CD4-positive, alpha-beta T cell (primary cell): ENCODE measurements at regions not wholly inside any gene's neighbourhood (a gene's known extent, or its start where the extent isn't known, plus 50 kb on each side); places are given as distances from the start of the nearest gene placed in this dataset.
"Not testable (repeated sequence)": the region's sequence is repeated elsewhere in the genome, so short reads cannot be mapped to it uniquely, and the experiment has no call there.

Experiments used
- ATAC-seq: fragments of 200-7000 bp; cut with Tn5 transposase; one replicate; pipeline ENCODE4 v1.10.0; 2022; ENCODE audit warnings: mild to moderate bottlenecking; ENCODE audit not compliant: poor library complexity
- CTCF ChIA-PET: fragments of 350-600 bp; sonication (Branson Sonifier 250); formaldehyde crosslinking; loops from one replicate; lab custom pipeline; 2021; ENCODE audit warnings: antibody characterized with exemption, inconsistent platforms; lab: Charles Lee
- POLR2A ChIA-PET: fragments of 350-600 bp; sonication (Branson Sonifier 250); formaldehyde crosslinking; loops from one replicate; lab custom pipeline; 2021; ENCODE audit warnings: antibody characterized with exemption, inconsistent platforms; lab: Charles Lee
- DNase-seq, 14 experiments: peaks; one replicate each; pipeline ENCODE4 v3.0.0-alpha.2; 2013 to 2020; ENCODE audit warnings: mixed read lengths in 2 of 14
- H3K27ac ChIP-seq, 2 donors: one replicate each; pipeline versions ENCODE4 v1.5.1 to v1.7.0; 2013; ENCODE audit warnings: low read length in 2 of 2, low read depth in 1 of 2, mild to moderate bottlenecking in 1 of 2
- H3K27me3 ChIP-seq, 2 experiments: 1 replicate in 1 of 2; 2 replicates in 1 of 2; pipeline versions ENCODE4 v1.6.1 to v1.7.0; 2013; ENCODE audit warnings: low read length in 2 of 2, control low read depth in 1 of 2, mild to moderate bottlenecking in 1 of 2, moderate library complexity in 1 of 2; ENCODE audit not compliant: insufficient read depth in 2 of 2, control insufficient read depth in 1 of 2
- H3K36me3 ChIP-seq: one replicate; pipeline ENCODE4 v1.6.1; 2013; ENCODE audit warnings: low read length, control low read depth; ENCODE audit not compliant: insufficient read depth
- H3K4me1 ChIP-seq: one replicate; pipeline ENCODE4 v1.6.1; 2013; ENCODE audit warnings: low read length, control low read depth; ENCODE audit not compliant: insufficient read depth
- H3K4me3 ChIP-seq: one replicate; pipeline ENCODE4 v1.5.1; 2013; ENCODE audit warnings: mild to moderate bottlenecking, low read length, moderate library complexity
- H3K9me3 ChIP-seq, 2 experiments: 1 replicate in 1 of 2; 2 replicates in 1 of 2; pipeline versions ENCODE4 v1.6.1 to v1.7.0; 2013; ENCODE audit warnings: low read length in 2 of 2, mild to moderate bottlenecking in 2 of 2, control low read depth in 1 of 2, moderate library complexity in 1 of 2; ENCODE audit not compliant: control insufficient read depth in 1 of 2, insufficient read depth in 1 of 2
- H3K27ac Mint-ChIP-seq: one replicate; pipeline ENCODE4 v1.8.0; 2020; ENCODE audit warnings: mixed read lengths
- H3K27me3 Mint-ChIP-seq: one replicate; pipeline ENCODE4 v1.8.0; 2021; ENCODE audit warnings: mixed read lengths
- H3K36me3 Mint-ChIP-seq: one replicate; pipeline ENCODE4 v1.8.0; 2021; ENCODE audit warnings: low read depth, mixed read lengths
- H3K4me1 Mint-ChIP-seq: one replicate; pipeline ENCODE4 v1.8.0; 2021; ENCODE audit warnings: low read depth, mixed read lengths
- H3K4me3 Mint-ChIP-seq: one replicate; pipeline ENCODE4 v1.8.0; 2020; ENCODE audit warnings: mild to moderate bottlenecking, mixed read lengths
- H3K9me3 Mint-ChIP-seq: one replicate; pipeline ENCODE4 v1.8.0; 2020; ENCODE audit warnings: mixed read lengths
- intact Hi-C, 2 experiments: fragments of 100-400 bp; cut with DNase I in 1 of 2; cut with micrococcal nuclease in 1 of 2; formaldehyde crosslinking; loops; one replicate each; pipeline versions ENCODE4 v1.15.1 to v1.9.0; 2023 to 2025; cut with DNase I, micrococcal nuclease

- H3K9me3 ChIP-seq, result peaks cover 35 to 61% of the 10 kb centered on the region in 2 experiments
- H3K27ac ChIP-seq, H3K27me3 Mint-ChIP-seq, ATAC-seq, H3K4me1 ChIP-seq, H3K4me3 ChIP-seq, H3K36me3 ChIP-seq, H3K9me3 Mint-ChIP-seq, H3K27me3 ChIP-seq, H3K36me3 Mint-ChIP-seq, H3K4me3 Mint-ChIP-seq, POLR2A ChIA-PET, H3K27ac Mint-ChIP-seq, CTCF ChIA-PET, intact Hi-C loops, H3K4me1 Mint-ChIP-seq: not testable (repeated sequence)
- DNase-seq, result peak in 1 of 14 experiments; percentile 31
Measured at GRCh38 chr21:10417551-10418002, 103.8 kb upstream of the TPTE start.

- H3K27ac ChIP-seq, H3K27ac Mint-ChIP-seq, H3K27me3 ChIP-seq, intact Hi-C loops, CTCF ChIA-PET, H3K9me3 Mint-ChIP-seq, ATAC-seq, H3K27me3 Mint-ChIP-seq, H3K4me1 ChIP-seq, H3K4me3 ChIP-seq, H3K36me3 Mint-ChIP-seq, H3K36me3 ChIP-seq, POLR2A ChIA-PET, H3K4me1 Mint-ChIP-seq, DNase-seq, H3K4me3 Mint-ChIP-seq: not testable (repeated sequence)
- peaks cover 33 to 57% of the 10 kb centered on the region in 2 experiments for H3K9me3 ChIP-seq
Measured at GRCh38 chr21:10418250-10419048, 102.9 kb upstream of the TPTE start.

DNA sequence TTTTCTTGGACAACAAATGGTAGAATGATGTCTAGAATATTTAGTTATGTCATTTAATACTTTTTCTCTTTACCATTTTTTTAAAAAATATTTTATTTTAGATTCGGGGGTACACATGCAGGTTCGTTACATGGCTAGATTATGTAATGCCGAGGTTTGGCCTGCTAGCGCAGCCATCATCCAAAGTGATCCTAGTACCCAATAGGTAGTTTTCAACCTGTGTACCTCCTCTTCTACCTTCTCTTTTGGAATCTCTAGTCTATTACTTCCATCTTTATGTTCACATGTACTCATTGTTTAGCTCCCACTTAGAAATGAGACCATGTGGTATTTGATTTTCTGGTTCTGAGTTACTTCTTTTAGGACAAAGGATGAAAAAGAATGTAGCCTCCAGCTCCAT, 100.2 kb upstream of the TPTE start:
- H3K4me3 Mint-ChIP-seq, ATAC-seq, H3K36me3 Mint-ChIP-seq, H3K27me3 ChIP-seq, H3K36me3 ChIP-seq, H3K27ac Mint-ChIP-seq, H3K27me3 Mint-ChIP-seq, intact Hi-C loops, H3K4me3 ChIP-seq, CTCF ChIA-PET, H3K9me3 Mint-ChIP-seq, DNase-seq, POLR2A ChIA-PET, H3K4me1 ChIP-seq, H3K27ac ChIP-seq, H3K4me1 Mint-ChIP-seq: not testable (repeated sequence)
- peaks cover 20 to 40% of the 10 kb centered on the region in 2 experiments for H3K9me3 ChIP-seq

- H3K27me3 ChIP-seq, H3K4me3 ChIP-seq, H3K4me1 Mint-ChIP-seq, H3K4me1 ChIP-seq, H3K36me3 Mint-ChIP-seq, ATAC-seq, intact Hi-C loops, H3K4me3 Mint-ChIP-seq, H3K27ac ChIP-seq, CTCF ChIA-PET, H3K36me3 ChIP-seq, POLR2A ChIA-PET, H3K27ac Mint-ChIP-seq, DNase-seq, H3K27me3 Mint-ChIP-seq, H3K9me3 Mint-ChIP-seq: not testable (repeated sequence)
- peaks cover 16 to 44% of the 10 kb centered on the region in 2 experiments for H3K9me3 ChIP-seq
Measured at GRCh38 chr21:10421601-10422000, 99.8 kb upstream of the TPTE start.

DNA sequence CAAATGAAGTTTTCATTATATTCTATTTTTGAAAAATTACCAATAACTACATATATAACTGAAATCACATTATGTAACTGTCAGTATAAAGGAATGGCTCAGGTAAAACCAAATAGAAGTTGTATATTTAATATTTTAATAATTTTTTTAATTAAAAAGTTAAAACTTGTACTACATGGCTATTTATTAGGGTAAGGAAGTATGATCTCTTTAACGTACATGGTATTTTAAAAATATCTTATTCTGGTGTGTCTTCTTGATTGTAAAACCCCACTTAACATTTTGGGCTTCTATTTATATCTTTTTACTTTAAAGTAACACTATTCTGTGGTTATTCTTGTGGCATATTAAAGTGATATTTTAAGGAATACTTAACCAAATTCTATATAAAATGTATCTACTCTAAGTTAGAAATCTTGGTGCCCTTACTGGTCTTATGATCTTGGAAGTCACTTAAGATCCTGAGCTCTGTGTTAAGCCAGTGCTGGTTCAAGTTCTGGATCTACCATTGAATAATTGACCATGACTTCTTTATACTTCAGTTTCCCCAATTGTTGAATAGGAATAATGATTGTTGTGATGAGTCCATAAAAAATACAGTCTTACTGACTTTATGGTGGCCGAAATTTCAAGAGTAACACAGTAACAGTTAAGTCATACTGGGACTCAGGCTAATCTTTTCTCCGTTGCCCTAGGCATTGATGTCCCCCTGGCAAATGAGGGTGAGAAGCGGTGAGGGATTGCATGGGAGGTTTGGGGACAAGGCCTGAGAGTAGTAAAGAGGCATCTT, 97.1 kb upstream of the TPTE start:
- H3K4me1 ChIP-seq, DNase-seq, H3K4me3 Mint-ChIP-seq, H3K4me1 Mint-ChIP-seq, H3K27me3 ChIP-seq, CTCF ChIA-PET, H3K27me3 Mint-ChIP-seq, H3K36me3 Mint-ChIP-seq, POLR2A ChIA-PET, H3K4me3 ChIP-seq, H3K27ac ChIP-seq, H3K27ac Mint-ChIP-seq, H3K36me3 ChIP-seq, ATAC-seq, H3K9me3 Mint-ChIP-seq, intact Hi-C loops: not testable (repeated sequence)
- peaks cover 19 to 43% of the 10 kb centered on the region in 2 experiments for H3K9me3 ChIP-seq

DNA sequence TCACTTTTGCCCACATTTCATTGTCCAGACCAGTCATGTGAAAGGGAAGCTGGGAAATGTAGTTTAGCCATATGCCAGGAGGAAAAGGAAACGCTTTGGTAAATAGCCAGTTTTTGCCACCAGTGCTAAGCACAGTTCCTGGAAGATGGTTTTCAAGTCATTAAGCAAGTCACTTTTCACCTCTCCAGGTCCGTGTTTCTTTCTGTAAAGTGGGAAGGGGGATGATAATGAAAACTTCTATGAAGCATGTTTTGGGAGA, 96.6 kb upstream of the TPTE start:
- H3K27me3 Mint-ChIP-seq, H3K4me3 ChIP-seq, H3K4me3 Mint-ChIP-seq, H3K36me3 Mint-ChIP-seq, CTCF ChIA-PET, H3K27ac ChIP-seq, H3K27ac Mint-ChIP-seq, H3K4me1 ChIP-seq, POLR2A ChIA-PET, H3K36me3 ChIP-seq, DNase-seq, H3K27me3 ChIP-seq, ATAC-seq, H3K9me3 Mint-ChIP-seq, intact Hi-C loops, H3K4me1 Mint-ChIP-seq: not testable (repeated sequence)
- peaks cover 19 to 38% of the 10 kb centered on the region in 2 experiments for H3K9me3 ChIP-seq
